Right lobe of liver (tissue), 4 donors: ENCODE measurements at regions not wholly inside any gene's neighbourhood (a gene's known extent, or its start where the extent isn't known, plus 50 kb on each side); places are given as distances from the start of the nearest gene placed in this dataset.

Experiments
- CTCF ChIP-seq, 4 donors: fragments of 200-600 bp in 3 of 4; fragments of 450-650 bp in 1 of 4; IDR thresholded peaks; one replicate each; pipeline versions ENCODE4 v1.5.1 to v1.8.0; 2016 to 2022; ENCODE audit warnings: antibody characterized with exemption in 4 of 4, mild to moderate bottlenecking in 2 of 4
- POLR2A ChIP-seq: fragments of 450-650 bp; IDR thresholded peaks from one replicate; pipeline ENCODE4 v1.6.1; 2017; ENCODE audit warnings: antibody characterized with exemption, mild to moderate bottlenecking
- donor health status: DM: no; HTN: no; CAD: no.
- donor health status: DM: no; HTN: no; CAD: no.
- donor health status: DM: no; HTN: yes; CAD: no.

- no peak for TF ChIP-seq CTCF (IDR thresholded peaks at IDR 0.05)
- TF ChIP-seq POLR2A, result no peak
Measured at GRCh38 chr22:48864748-48865147, 962.9 kb downstream of the BRD1 start.
